Liver (tissue), 8 donors: ENCODE measurements at regions not wholly inside any gene's neighbourhood (a gene's known extent, or its start where the extent isn't known, plus 50 kb on each side); places are given as distances from the start of the nearest gene placed in this dataset.

Source experiments
- DNase-seq: peaks from one replicate; pipeline ENCODE4 v3.0.0-alpha.2; 2017; ENCODE audit warnings: low spot score
- H3K27ac ChIP-seq, 2 donors: one replicate each; pipeline ENCODE4 v1.7.0; 2013; ENCODE audit warnings: inconsistent platforms in 2 of 2, low read length in 2 of 2, control low read depth in 1 of 2, low read depth in 1 of 2, mild to moderate bottlenecking in 1 of 2
- H3K27me3 ChIP-seq, 4 donors: one replicate each; pipeline versions ENCODE4 v1.6.1 to v1.7.0; 2013; ENCODE audit warnings: low read length in 3 of 4, inconsistent platforms in 1 of 4, mild to moderate bottlenecking in 1 of 4, moderate library complexity in 1 of 4; ENCODE audit not compliant: control insufficient read depth in 4 of 4, insufficient read depth in 4 of 4
- H3K36me3 ChIP-seq, 4 donors: one replicate each; pipeline versions ENCODE4 v1.6.1 to v1.7.0; 2013; ENCODE audit warnings: low read length in 3 of 4, mild to moderate bottlenecking in 3 of 4, low read depth in 1 of 4, moderate library complexity in 1 of 4; ENCODE audit not compliant: control insufficient read depth in 4 of 4, insufficient read depth in 3 of 4
- H3K4me1 ChIP-seq, 4 donors: one replicate each; pipeline versions ENCODE4 v1.6.1 to v1.7.0; 2013; ENCODE audit warnings: low read length in 3 of 4, mild to moderate bottlenecking in 3 of 4, moderate library complexity in 1 of 4; ENCODE audit not compliant: control insufficient read depth in 4 of 4, insufficient read depth in 4 of 4
- H3K4me3 ChIP-seq, 3 donors: one replicate each; pipeline versions ENCODE4 v1.6.1 to v1.7.0; 2013; ENCODE audit warnings: low read length in 3 of 3, control low read depth in 1 of 3, low read depth in 1 of 3, mild to moderate bottlenecking in 1 of 3
- H3K9ac ChIP-seq, 2 donors: one replicate each; pipeline ENCODE4 v1.7.0; 2013; ENCODE audit warnings: low read length in 2 of 2, mild to moderate bottlenecking in 2 of 2, moderate library complexity in 2 of 2, control low read depth in 1 of 2, low read depth in 1 of 2
- H3K9me3 ChIP-seq, 4 donors: one replicate each; pipeline versions ENCODE4 v1.6.1 to v1.7.0; 2013; ENCODE audit warnings: low read length in 3 of 4; ENCODE audit not compliant: control insufficient read depth in 4 of 4
- EGR1 ChIP-seq, 2 donors: IDR thresholded peaks; 2 replicates each; pipeline ENCODE4 v1.6.1; 2016 to 2018; ENCODE audit warnings: antibody characterized with exemption in 2 of 2, low read depth in 2 of 2
- FOXA1 ChIP-seq: IDR thresholded peaks from 2 replicates; pipeline ENCODE4 v1.6.1; 2016; ENCODE audit warnings: antibody characterized with exemption
- FOXA2 ChIP-seq: IDR thresholded peaks from 2 replicates; pipeline ENCODE4 v1.6.1; 2016; ENCODE audit warnings: antibody characterized with exemption
- HNF4A ChIP-seq, 2 donors: conservative IDR thresholded peaks; 2 replicates each; pipeline ENCODE4 v1.6.1; 2016; ENCODE audit warnings: antibody characterized with exemption in 2 of 2, mild to moderate bottlenecking in 2 of 2
- JUND ChIP-seq, 2 donors: IDR thresholded peaks; 2 replicates each; pipeline ENCODE4 v1.6.1; 2016; ENCODE audit warnings: antibody characterized with exemption in 2 of 2
- NR2F2 ChIP-seq: IDR thresholded peaks from 2 replicates; pipeline ENCODE4 v1.6.1; 2016; ENCODE audit warnings: antibody characterized with exemption
- RAD21 ChIP-seq, 2 donors: IDR thresholded peaks; 2 replicates each; pipeline ENCODE4 v1.6.1; 2016; ENCODE audit warnings: antibody characterized with exemption in 2 of 2, mild to moderate bottlenecking in 2 of 2
- RXRA ChIP-seq, 2 donors: IDR thresholded peaks; 2 replicates each; pipeline ENCODE4 v1.6.1; 2017 to 2018; ENCODE audit warnings: antibody characterized with exemption in 2 of 2, mild to moderate bottlenecking in 1 of 2
- SP1 ChIP-seq: IDR thresholded peaks from 2 replicates; pipeline ENCODE4 v1.6.1; 2018; ENCODE audit warnings: antibody characterized with exemption, mild to moderate bottlenecking
- TAF1 ChIP-seq: conservative IDR thresholded peaks from 2 replicates; pipeline ENCODE4 v1.6.1; 2016; ENCODE audit warnings: antibody characterized with exemption, mild to moderate bottlenecking
- YY1 ChIP-seq: IDR thresholded peaks from 2 replicates; pipeline ENCODE4 v1.6.1; 2016; ENCODE audit warnings: antibody characterized with exemption, mild to moderate bottlenecking
- ZBTB33 ChIP-seq: IDR thresholded peaks from 2 replicates; pipeline ENCODE4 v1.6.1; 2016; ENCODE audit warnings: antibody characterized with exemption
- WGBS: extraction: QIAGEN DNeasy Blood & Tissue Kit; methylation state at CpG from one replicate; pipeline ENCODE4 v1.1.7; 2013; 5-methylcytosine and 5-hydroxymethylcytosine counted together
- TF ChIP-seq, protein P1 (sequence below): IDR thresholded peaks from 2 replicates; pipeline ENCODE4 v1.6.1; 2016; ENCODE audit warnings: antibody characterized with exemption, mild to moderate bottlenecking
- TF ChIP-seq, protein P2 (sequence below): IDR thresholded peaks from 2 replicates; pipeline ENCODE4 v1.6.1; 2016; ENCODE audit warnings: antibody characterized with exemption
- TF ChIP-seq, protein P3 (sequence below): fragments of 150-350 bp; IDR thresholded peaks from 2 replicates; pipeline ENCODE4 v1.5.1; 2017; ENCODE audit warnings: improper control_type of control experiment, low read depth, low read length; ENCODE audit not compliant: missing input control
- TF ChIP-seq, protein P4 (sequence below): IDR thresholded peaks from 2 replicates; pipeline ENCODE4 v1.6.1; 2016; ENCODE audit warnings: antibody characterized with exemption
- donor health status: healthy.
- donor health status: healthy.
- donor health status: healthy.
- donor health status: healthy.
- donor health status: healthy.

DNA sequence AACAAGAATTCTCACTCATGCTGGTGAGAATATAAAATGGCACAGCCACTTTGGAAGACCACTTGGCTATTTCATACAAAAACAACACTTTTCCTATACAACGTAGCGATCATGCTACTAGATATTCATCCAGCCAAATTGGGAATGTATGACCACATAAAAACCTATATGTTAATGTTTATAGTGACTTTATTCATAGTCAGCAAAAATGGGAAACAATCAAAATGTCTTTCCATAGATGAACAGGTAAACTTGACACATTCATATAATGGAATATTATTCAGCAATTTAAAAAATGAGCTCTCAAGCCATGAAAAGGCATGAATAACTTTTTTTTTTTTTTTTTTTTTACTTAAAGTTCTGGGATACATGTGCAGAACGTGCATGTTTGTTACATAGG is 445.2 kb downstream of the ZBBX start:
- H3K27me3 ChIP-seq, result no peaks in the 10 kb centered on the region
- no peak overlapping the region for H3K4me3 ChIP-seq
- TF ChIP-seq, protein P1, sequence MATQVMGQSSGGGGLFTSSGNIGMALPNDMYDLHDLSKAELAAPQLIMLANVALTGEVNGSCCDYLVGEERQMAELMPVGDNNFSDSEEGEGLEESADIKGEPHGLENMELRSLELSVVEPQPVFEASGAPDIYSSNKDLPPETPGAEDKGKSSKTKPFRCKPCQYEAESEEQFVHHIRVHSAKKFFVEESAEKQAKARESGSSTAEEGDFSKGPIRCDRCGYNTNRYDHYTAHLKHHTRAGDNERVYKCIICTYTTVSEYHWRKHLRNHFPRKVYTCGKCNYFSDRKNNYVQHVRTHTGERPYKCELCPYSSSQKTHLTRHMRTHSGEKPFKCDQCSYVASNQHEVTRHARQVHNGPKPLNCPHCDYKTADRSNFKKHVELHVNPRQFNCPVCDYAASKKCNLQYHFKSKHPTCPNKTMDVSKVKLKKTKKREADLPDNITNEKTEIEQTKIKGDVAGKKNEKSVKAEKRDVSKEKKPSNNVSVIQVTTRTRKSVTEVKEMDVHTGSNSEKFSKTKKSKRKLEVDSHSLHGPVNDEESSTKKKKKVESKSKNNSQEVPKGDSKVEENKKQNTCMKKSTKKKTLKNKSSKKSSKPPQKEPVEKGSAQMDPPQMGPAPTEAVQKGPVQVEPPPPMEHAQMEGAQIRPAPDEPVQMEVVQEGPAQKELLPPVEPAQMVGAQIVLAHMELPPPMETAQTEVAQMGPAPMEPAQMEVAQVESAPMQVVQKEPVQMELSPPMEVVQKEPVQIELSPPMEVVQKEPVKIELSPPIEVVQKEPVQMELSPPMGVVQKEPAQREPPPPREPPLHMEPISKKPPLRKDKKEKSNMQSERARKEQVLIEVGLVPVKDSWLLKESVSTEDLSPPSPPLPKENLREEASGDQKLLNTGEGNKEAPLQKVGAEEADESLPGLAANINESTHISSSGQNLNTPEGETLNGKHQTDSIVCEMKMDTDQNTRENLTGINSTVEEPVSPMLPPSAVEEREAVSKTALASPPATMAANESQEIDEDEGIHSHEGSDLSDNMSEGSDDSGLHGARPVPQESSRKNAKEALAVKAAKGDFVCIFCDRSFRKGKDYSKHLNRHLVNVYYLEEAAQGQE, result no peak
- TF ChIP-seq RAD21 (IDR thresholded peaks at IDR 0.05), result no peak
- TF ChIP-seq FOXA2, result no peak
- TF ChIP-seq, protein P2, sequence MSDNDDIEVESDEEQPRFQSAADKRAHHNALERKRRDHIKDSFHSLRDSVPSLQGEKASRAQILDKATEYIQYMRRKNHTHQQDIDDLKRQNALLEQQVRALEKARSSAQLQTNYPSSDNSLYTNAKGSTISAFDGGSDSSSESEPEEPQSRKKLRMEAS, result no peak
- no peak for TF ChIP-seq JUND (IDR thresholded peaks at IDR 0.05)
- no peak for TF ChIP-seq HNF4A (conservative IDR thresholded peaks at IDR 0.05)
- TF ChIP-seq NR2F2, result no peak
- TF ChIP-seq, protein P3, sequence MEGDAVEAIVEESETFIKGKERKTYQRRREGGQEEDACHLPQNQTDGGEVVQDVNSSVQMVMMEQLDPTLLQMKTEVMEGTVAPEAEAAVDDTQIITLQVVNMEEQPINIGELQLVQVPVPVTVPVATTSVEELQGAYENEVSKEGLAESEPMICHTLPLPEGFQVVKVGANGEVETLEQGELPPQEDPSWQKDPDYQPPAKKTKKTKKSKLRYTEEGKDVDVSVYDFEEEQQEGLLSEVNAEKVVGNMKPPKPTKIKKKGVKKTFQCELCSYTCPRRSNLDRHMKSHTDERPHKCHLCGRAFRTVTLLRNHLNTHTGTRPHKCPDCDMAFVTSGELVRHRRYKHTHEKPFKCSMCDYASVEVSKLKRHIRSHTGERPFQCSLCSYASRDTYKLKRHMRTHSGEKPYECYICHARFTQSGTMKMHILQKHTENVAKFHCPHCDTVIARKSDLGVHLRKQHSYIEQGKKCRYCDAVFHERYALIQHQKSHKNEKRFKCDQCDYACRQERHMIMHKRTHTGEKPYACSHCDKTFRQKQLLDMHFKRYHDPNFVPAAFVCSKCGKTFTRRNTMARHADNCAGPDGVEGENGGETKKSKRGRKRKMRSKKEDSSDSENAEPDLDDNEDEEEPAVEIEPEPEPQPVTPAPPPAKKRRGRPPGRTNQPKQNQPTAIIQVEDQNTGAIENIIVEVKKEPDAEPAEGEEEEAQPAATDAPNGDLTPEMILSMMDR, result no peak
- TF ChIP-seq, protein P4, sequence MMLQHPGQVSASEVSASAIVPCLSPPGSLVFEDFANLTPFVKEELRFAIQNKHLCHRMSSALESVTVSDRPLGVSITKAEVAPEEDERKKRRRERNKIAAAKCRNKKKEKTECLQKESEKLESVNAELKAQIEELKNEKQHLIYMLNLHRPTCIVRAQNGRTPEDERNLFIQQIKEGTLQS, result no peak
- TF ChIP-seq RXRA (IDR thresholded peaks at IDR 0.05), result no peak
- no peak for TF ChIP-seq TAF1
- TF ChIP-seq EGR1 (IDR thresholded peaks at IDR 0.05; ENCODE audit: low read depth in 2 of 2), result no peak
- TF ChIP-seq FOXA1, result no peak
- TF ChIP-seq ZBTB33, result no peak
- no peak for TF ChIP-seq YY1
- TF ChIP-seq SP1, result no peak
- no peak overlapping the region for H3K9ac ChIP-seq
- H3K27ac ChIP-seq, result no peak overlapping the region
- H3K36me3 ChIP-seq, result no peaks in the 10 kb centered on the region
- no peak for DNase-seq
- H3K9me3 ChIP-seq, result no peaks in the 10 kb centered on the region
- WGBS, result 90% methylated on average over 3 of the region's 3 CpGs
- H3K4me1 ChIP-seq, result no peaks in the 10 kb centered on the region

DNA sequence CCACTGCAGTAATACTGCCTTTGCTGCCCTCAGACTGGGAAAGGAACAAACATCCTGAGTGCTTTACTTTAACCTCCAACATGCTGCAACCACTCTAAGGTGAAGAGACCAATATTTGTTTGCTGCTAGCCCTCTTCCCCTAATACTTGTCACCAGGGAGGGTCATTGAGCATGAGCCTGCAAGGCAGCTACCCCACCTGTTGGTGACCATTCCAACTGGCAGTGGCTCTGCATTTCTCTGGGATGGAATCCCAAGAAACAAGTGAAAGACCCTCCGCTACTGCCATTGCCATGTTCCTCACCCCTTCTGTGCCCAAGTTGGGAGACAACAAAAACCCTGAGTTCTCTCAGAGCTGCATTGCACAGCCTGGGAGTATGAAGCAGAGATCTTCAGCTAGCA is 462.7 kb downstream of the ZBBX start:
- DNase-seq, result no peak
- H3K36me3 ChIP-seq, result no peaks in the 10 kb centered on the region
- WGBS, result 97% methylated on average over 1 of the region's 1 CpG
- H3K27ac ChIP-seq, result no peak overlapping the region
- no peak for TF ChIP-seq HNF4A (conservative IDR thresholded peaks at IDR 0.05)
- TF ChIP-seq, protein P2, result no peak
- H3K9ac ChIP-seq, result no peak overlapping the region
- no peaks in the 10 kb centered on the region for H3K4me1 ChIP-seq
- no peaks in the 10 kb centered on the region for H3K27me3 ChIP-seq
- H3K9me3 ChIP-seq, result peaks cover 0 to 14% (median 4%) of the 10 kb centered on the region in 4 donors
- no peak overlapping the region for H3K4me3 ChIP-seq
